Ishikawa (cell line): ENCODE measurements at regions not wholly inside any gene's neighbourhood (a gene's known extent, or its start where the extent isn't known, plus 50 kb on each side); places are given as distances from the start of the nearest gene placed in this dataset.

ENCODE experiments used
- NFIC ChIP-seq: IDR thresholded peaks from 2 replicates; pipeline ENCODE4 v1.6.1; 2012
- RAD21 ChIP-seq: IDR thresholded peaks from 2 replicates; pipeline ENCODE4 v1.6.1; 2012; ENCODE audit warnings: low read depth
- YY1 ChIP-seq: IDR thresholded peaks from 2 replicates; pipeline ENCODE4 v1.6.1; 2012; ENCODE audit warnings: low read depth
- TF ChIP-seq, protein P1 (sequence below): IDR thresholded peaks from 2 replicates; pipeline ENCODE4 v1.6.1; 2012

DNA sequence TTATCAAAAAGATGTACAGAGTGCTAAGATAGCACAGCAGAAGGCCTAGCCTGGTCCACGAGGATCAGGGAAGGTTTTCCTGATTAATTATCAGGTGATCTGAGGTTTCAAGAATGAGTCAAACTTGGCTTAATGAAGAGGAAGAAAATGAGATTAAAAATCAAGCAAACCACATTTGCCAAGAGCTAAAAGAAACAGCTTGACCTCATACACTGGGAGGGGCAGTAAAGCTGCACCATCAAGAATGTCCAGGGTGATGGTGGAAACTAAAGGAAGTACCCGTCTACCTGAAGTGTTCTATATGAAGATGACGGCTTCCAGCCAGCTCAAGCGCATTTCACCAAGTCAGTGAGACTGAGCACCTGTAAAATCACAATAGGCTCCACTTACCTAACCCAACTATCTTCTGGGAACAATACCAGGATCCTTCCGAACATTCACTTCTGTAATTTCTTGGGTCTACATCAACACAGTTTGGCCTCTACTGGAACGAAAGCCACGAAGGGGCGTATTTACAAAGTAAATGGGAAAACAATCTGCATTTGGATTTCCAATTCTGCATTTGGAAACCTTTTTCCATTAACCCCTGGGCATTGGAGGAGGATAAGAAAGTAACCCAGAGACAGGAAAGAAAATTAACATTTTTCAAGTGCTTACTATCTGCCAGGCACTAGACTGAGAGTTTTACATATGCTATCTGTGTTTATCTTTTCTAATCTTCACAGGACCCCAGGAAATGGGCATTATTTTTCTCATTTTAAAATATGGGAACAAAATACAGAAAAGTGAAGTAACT, 114.0 kb upstream of the DCLK2 start:
- TF ChIP-seq RAD21 (no peak), NFIC (no peak), YY1 (no peak)
- TF ChIP-seq, protein P1, sequence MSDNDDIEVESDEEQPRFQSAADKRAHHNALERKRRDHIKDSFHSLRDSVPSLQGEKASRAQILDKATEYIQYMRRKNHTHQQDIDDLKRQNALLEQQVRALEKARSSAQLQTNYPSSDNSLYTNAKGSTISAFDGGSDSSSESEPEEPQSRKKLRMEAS: no peak
